ENCODE measurements at regions not wholly inside any gene's neighbourhood (a gene's known extent, or its start where the extent isn't known, plus 50 kb on each side); places are given as distances from the start of the nearest gene placed in this dataset.

DNA sequence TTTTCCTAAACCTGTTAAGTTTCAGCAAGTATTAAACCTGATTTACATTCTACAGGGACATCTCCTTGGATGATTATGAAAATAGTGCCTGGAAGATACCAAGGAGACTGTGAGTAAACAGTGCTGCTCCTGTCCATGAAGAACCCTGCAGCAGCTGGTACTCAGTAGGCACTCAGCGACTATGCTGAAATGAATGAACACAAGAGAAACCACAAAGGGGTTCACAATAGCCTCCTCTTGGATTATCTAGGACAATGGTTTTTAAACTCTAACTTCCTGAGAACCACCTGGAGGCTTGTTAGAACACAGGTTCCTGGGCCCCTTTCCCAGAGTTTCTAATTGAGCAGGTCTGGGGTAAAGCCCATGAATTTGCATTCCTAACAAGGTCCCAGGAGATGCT lies 488.4 kb upstream of the UBE2E2 start:
- Histone ChIP-seq H3K9ac (ENCODE audit: low read length) (no peak overlapping the region), H3F3A (ENCODE audit: low read length, unreplicated experiment) (no peaks in the 10 kb centered on the region), H3K4me3 (ENCODE audit: low read length) (no peak overlapping the region), H3K4me1 (ENCODE audit: insufficient read depth, low read length) (peaks cover 7% of the 10 kb centered on the region), H3K79me2 (ENCODE audit: low read length) (no peaks in the 10 kb centered on the region), H3K4me2 (ENCODE audit: low read length) (no peak overlapping the region), H2AFZ (ENCODE audit: low read length) (no peak overlapping the region), H3K36me3 (ENCODE audit: low read depth, low read length) (no peaks in the 10 kb centered on the region), H3K9me2 (replicated peaks; ENCODE audit: low read length) (no peaks in the 10 kb centered on the region), H3K27me3 (ENCODE audit: low read length) (no peaks in the 10 kb centered on the region), H3K9me3 (ENCODE audit: low read length) (no peaks in the 10 kb centered on the region), H3K27ac (ENCODE audit: low read length) (no peak overlapping the region), H4K20me1 (ENCODE audit: low read length) (no peaks in the 10 kb centered on the region)
- POLR2A ChIA-PET (ENCODE audit: unreplicated experiment), result no interaction called here
- DNase-seq (no peak), ATAC-seq (no peak)
- TF ChIP-seq, protein P1, sequence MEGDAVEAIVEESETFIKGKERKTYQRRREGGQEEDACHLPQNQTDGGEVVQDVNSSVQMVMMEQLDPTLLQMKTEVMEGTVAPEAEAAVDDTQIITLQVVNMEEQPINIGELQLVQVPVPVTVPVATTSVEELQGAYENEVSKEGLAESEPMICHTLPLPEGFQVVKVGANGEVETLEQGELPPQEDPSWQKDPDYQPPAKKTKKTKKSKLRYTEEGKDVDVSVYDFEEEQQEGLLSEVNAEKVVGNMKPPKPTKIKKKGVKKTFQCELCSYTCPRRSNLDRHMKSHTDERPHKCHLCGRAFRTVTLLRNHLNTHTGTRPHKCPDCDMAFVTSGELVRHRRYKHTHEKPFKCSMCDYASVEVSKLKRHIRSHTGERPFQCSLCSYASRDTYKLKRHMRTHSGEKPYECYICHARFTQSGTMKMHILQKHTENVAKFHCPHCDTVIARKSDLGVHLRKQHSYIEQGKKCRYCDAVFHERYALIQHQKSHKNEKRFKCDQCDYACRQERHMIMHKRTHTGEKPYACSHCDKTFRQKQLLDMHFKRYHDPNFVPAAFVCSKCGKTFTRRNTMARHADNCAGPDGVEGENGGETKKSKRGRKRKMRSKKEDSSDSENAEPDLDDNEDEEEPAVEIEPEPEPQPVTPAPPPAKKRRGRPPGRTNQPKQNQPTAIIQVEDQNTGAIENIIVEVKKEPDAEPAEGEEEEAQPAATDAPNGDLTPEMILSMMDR (conservative IDR thresholded peaks at IDR 0.05; ENCODE audit: low read depth, low read length), result no peak
- TF ChIP-seq EZH2phosphoT487 (IDR thresholded peaks at IDR 0.05; ENCODE audit: borderline replicate concordance, low read length) (no peak), EZH2 (IDR thresholded peaks at IDR 0.05; ENCODE audit: low read length, unreplicated experiment) (no peak)
- intact Hi-C loops (cut with micrococcal nuclease), result no loop called here
- no TSS peak for BruUV-seq (replicated peaks)
- CTCF ChIA-PET, result no interaction called here

DNA sequence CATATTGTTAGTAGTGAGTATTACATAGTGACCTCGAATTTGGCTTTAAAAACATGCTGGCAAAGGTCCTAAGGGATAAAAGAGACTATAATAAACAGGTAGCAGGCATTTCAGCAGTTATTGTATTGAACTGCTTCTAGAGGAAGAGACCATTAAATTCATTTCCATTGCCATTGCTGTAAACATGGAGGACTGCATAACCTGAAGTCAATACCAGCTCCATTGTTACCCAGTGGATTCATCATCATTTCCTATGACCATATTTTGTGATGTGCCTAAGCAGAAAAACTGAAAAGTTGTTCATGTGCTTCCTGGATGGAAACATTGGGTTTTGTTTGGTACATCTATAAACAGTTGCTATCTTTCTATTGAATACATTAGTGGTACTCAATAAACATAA lies 482.5 kb upstream of the UBE2E2 start:
- Histone ChIP-seq H3K27me3 (ENCODE audit: low read length) (no peaks in the 10 kb centered on the region), H3K9me2 (replicated peaks; ENCODE audit: low read length) (no peaks in the 10 kb centered on the region), H2AFZ (ENCODE audit: low read length) (no peak overlapping the region), H4K20me1 (ENCODE audit: low read length) (no peaks in the 10 kb centered on the region), H3K4me2 (ENCODE audit: low read length) (no peak overlapping the region), H3K79me2 (ENCODE audit: low read length) (no peaks in the 10 kb centered on the region), H3K36me3 (ENCODE audit: low read depth, low read length) (no peaks in the 10 kb centered on the region), H3K4me3 (ENCODE audit: low read length) (no peak overlapping the region), H3K9me3 (ENCODE audit: low read length) (no peaks in the 10 kb centered on the region), H3K27ac (ENCODE audit: low read length) (no peak overlapping the region), H3K9ac (ENCODE audit: low read length) (no peak overlapping the region), H3F3A (ENCODE audit: low read length, unreplicated experiment) (no peaks in the 10 kb centered on the region), H3K4me1 (ENCODE audit: insufficient read depth, low read length) (no peaks in the 10 kb centered on the region)
- TF ChIP-seq EZH2 (IDR thresholded peaks at IDR 0.05; ENCODE audit: low read length, unreplicated experiment), result no peak
- TF ChIP-seq, protein P1 (conservative IDR thresholded peaks at IDR 0.05; ENCODE audit: low read depth, low read length), result no peak
- TF ChIP-seq EZH2phosphoT487 (IDR thresholded peaks at IDR 0.05; ENCODE audit: borderline replicate concordance, low read length), result no peak
- intact Hi-C loops (cut with micrococcal nuclease), result no loop called here
- POLR2A ChIA-PET (ENCODE audit: unreplicated experiment), result no interaction called here
- CTCF ChIA-PET, result no interaction called here
- DNase-seq (no peak), ATAC-seq (no peak; the same call in 1 of the 2 replicates)
- no TSS peak for BruUV-seq (replicated peaks)

DNA sequence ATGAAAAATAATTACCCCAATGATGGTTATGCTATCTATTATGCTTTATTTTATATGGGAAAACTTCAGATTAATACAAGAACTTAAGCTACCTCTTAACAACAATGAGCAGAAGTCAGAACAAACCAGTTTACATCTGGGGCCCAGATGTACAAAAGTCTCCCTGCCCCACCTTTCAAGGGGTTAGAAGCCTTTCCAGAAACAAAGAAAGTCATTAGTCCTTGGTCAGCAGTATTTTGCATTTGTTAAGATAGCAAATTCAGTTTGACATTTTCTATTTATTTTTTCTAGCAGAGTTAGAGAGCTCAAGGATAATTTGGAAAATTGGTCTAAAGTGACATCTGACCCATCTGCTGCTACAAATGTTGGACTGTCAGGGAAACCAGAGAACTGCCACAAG lies 478.7 kb upstream of the UBE2E2 start:
- Histone ChIP-seq H3K36me3 (ENCODE audit: low read depth, low read length) (no peaks in the 10 kb centered on the region), H2AFZ (ENCODE audit: low read length) (no peak overlapping the region), H3K4me1 (ENCODE audit: insufficient read depth, low read length) (peaks cover 6% of the 10 kb centered on the region), H3K4me3 (ENCODE audit: low read length) (no peak overlapping the region), H3K79me2 (ENCODE audit: low read length) (no peaks in the 10 kb centered on the region), H3K4me2 (ENCODE audit: low read length) (no peak overlapping the region), H3K9me2 (replicated peaks; ENCODE audit: low read length) (no peaks in the 10 kb centered on the region), H3F3A (ENCODE audit: low read length, unreplicated experiment) (no peaks in the 10 kb centered on the region), H4K20me1 (ENCODE audit: low read length) (no peaks in the 10 kb centered on the region), H3K9ac (ENCODE audit: low read length) (no peak overlapping the region), H3K27ac (ENCODE audit: low read length) (no peak overlapping the region), H3K9me3 (ENCODE audit: low read length) (no peaks in the 10 kb centered on the region), H3K27me3 (ENCODE audit: low read length) (no peaks in the 10 kb centered on the region)
- DNase-seq (no peak), ATAC-seq (no peak)
- CTCF ChIA-PET, result interaction anchor here (0.5 kb wide), 1 partner anchor 237 kb away, joined by 3 read pairs; no protein-coding TSS in a partner anchor
- TF ChIP-seq EZH2phosphoT487 (IDR thresholded peaks at IDR 0.05; ENCODE audit: borderline replicate concordance, low read length), result no peak
- TF ChIP-seq EZH2 (IDR thresholded peaks at IDR 0.05; ENCODE audit: low read length, unreplicated experiment), result no peak
- TF ChIP-seq, protein P1 (conservative IDR thresholded peaks at IDR 0.05; ENCODE audit: low read depth, low read length), result no peak
- intact Hi-C loops (cut with micrococcal nuclease), result no loop called here
- POLR2A ChIA-PET (ENCODE audit: unreplicated experiment), result no interaction called here
- no TSS peak for BruUV-seq (replicated peaks)
